Keratinocyte (primary cell): ENCODE measurements at regions not wholly inside any gene's neighbourhood (a gene's known extent, or its start where the extent isn't known, plus 50 kb on each side); places are given as distances from the start of the nearest gene placed in this dataset.

Source experiments
- DNase-seq: peaks from one replicate; pipeline ENCODE4 v3.0.0-alpha.2; 2011; ENCODE audit warnings: low read depth, missing footprints, low spot score
- FAIRE-seq: peaks from 2 replicates; lab custom pipeline; 2011; peaks lifted over from hg19 to GRCh38; lab: Jason Lieb, UNC
- H2AFZ ChIP-seq: 2 replicates; pipeline ENCODE4 v1.6.0; 2012; ENCODE audit warnings: low read length, control low read depth, inconsistent platforms; ENCODE audit not compliant: control insufficient read depth
- H3K27ac ChIP-seq: 2 replicates; pipeline ENCODE4 v1.5.1; 2011; ENCODE audit warnings: low read length; ENCODE audit not compliant: control insufficient read depth, insufficient read depth
- H3K27me3 ChIP-seq: 3 replicates; pipeline ENCODE4 v1.6.0; 2011; ENCODE audit warnings: low read length; ENCODE audit not compliant: control insufficient read depth, insufficient read depth; ENCODE audit errors: extremely low read depth
- H3K36me3 ChIP-seq, 2 experiments: 2 replicates in 1 of 2; 3 replicates in 1 of 2; pipeline ENCODE4 v1.5.1; 2011; ENCODE audit warnings: low read length in 2 of 2, mild to moderate bottlenecking in 1 of 2; ENCODE audit not compliant: control insufficient read depth in 2 of 2, insufficient read depth in 2 of 2; ENCODE audit errors: extremely low read depth in 1 of 2
- H3K4me1 ChIP-seq: 3 replicates; pipeline ENCODE4 v1.5.1; 2011; ENCODE audit warnings: low read length; ENCODE audit not compliant: control insufficient read depth, insufficient read depth; ENCODE audit errors: extremely low read depth
- H3K4me2 ChIP-seq: 3 replicates; pipeline ENCODE4 v1.6.0; 2011; ENCODE audit warnings: low read depth, low read length; ENCODE audit not compliant: control insufficient read depth, insufficient read depth; ENCODE audit errors: extremely low read depth
- H3K4me3 ChIP-seq, 3 experiments: fragments of 200-600 bp in 1 of 3; sonication (generic) in 1 of 3; 2 replicates in 2 of 3; 3 replicates in 1 of 3; pipeline ENCODE4 v1.5.1; 2011 to 2016; ENCODE audit warnings: low read length in 3 of 3, mild to moderate bottlenecking in 3 of 3, control low read depth in 2 of 3, inconsistent platforms in 1 of 3, low read depth in 1 of 3, mixed read lengths in 1 of 3, mixed run types in 1 of 3, moderate library complexity in 1 of 3; ENCODE audit not compliant: control insufficient read depth in 2 of 3, insufficient read depth in 2 of 3; ENCODE audit errors: extremely low read depth in 1 of 3
- H3K79me2 ChIP-seq: 2 replicates; pipeline ENCODE4 v1.6.0; 2012; ENCODE audit warnings: low read length; ENCODE audit not compliant: control insufficient read depth, insufficient read depth
- H3K9ac ChIP-seq: 3 replicates; pipeline ENCODE4 v1.6.0; 2011; ENCODE audit warnings: low read length; ENCODE audit not compliant: control insufficient read depth, insufficient read depth; ENCODE audit errors: extremely low read depth
- H3K9me1 ChIP-seq: 3 replicates; pipeline ENCODE4 v1.6.0; 2011; ENCODE audit warnings: low read length; ENCODE audit not compliant: control insufficient read depth, insufficient read depth; ENCODE audit errors: extremely low read depth
- H3K9me3 ChIP-seq: 2 replicates; pipeline ENCODE4 v1.5.1; 2012; ENCODE audit warnings: low read depth, low read length; ENCODE audit not compliant: control insufficient read depth
- H4K20me1 ChIP-seq: 3 replicates; pipeline ENCODE4 v1.6.0; 2011; ENCODE audit warnings: low read length; ENCODE audit not compliant: control insufficient read depth, insufficient read depth; ENCODE audit errors: extremely low read depth
- EZH2 ChIP-seq: IDR thresholded peaks from one replicate; pipeline ENCODE4 v1.6.1; 2012; ENCODE audit warnings: inconsistent platforms, mild to moderate bottlenecking, low read length, moderate library complexity
- dilution Hi-C: fragments of 300-500 bp; cut with MboI; formaldehyde crosslinking; loops from one replicate; pipeline ENCODE4 v1.7.0; 2020; ENCODE audit warnings: low sequenced_read_pairs; ENCODE audit not compliant: extremely low pct_ligation_motif_present
- TF ChIP-seq, protein P1 (sequence below), 3 experiments: IDR thresholded peaks in 1 of 3; conservative IDR thresholded peaks in 1 of 3; optimal IDR thresholded peaks in 1 of 3; 2 replicates in 2 of 3; 3 replicates in 1 of 3; pipeline versions ENCODE3 to v1.5.1; 2011; ENCODE audit warnings: low read length in 3 of 3, mild to moderate bottlenecking in 3 of 3, moderate library complexity in 2 of 3, control low read depth in 1 of 3, inconsistent platforms in 1 of 3; ENCODE audit not compliant: insufficient read depth in 2 of 3; ENCODE audit errors: extremely low read depth in 1 of 3

DNA sequence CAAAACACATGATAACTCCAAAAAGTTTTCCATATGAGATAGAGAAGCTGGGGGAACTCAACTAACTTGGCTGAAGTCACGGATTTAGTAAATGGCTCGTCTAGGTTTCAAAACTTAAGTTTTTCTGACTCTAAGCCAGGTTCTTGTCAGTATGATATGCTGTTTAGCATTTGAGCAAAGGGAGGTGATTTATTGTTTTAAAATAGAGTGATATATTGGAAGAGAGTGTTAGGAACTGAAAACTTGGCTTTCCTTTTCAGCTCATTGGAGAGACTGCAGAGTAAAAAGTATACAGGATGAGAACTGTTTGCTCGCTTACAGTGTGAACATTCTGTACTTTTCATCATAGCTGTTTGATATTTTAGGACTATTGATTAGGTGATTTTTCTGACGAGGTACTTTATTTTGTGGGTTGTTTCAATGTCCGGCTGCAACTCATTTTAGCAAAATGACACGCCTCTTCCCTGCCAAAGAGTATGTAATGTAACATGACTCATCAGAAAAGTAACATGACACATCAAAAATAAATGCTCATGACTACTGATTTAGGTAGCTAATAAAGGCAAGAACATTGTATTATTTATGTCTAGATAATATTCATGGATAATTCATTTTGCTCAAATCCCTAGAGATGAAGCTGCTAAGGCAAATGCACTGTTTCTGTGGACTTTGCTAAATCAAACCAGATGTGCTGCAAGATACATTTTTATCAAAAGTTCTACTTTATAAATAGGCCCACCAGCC lies 355.1 kb downstream of the GPATCH2 start:
- peak; percentile 75 for FAIRE-seq
- Histone ChIP-seq H3K4me1 (peaks cover 17% of the 10 kb centered on the region), H3K27ac (peak overlapping the region; percentile 75)

DNA sequence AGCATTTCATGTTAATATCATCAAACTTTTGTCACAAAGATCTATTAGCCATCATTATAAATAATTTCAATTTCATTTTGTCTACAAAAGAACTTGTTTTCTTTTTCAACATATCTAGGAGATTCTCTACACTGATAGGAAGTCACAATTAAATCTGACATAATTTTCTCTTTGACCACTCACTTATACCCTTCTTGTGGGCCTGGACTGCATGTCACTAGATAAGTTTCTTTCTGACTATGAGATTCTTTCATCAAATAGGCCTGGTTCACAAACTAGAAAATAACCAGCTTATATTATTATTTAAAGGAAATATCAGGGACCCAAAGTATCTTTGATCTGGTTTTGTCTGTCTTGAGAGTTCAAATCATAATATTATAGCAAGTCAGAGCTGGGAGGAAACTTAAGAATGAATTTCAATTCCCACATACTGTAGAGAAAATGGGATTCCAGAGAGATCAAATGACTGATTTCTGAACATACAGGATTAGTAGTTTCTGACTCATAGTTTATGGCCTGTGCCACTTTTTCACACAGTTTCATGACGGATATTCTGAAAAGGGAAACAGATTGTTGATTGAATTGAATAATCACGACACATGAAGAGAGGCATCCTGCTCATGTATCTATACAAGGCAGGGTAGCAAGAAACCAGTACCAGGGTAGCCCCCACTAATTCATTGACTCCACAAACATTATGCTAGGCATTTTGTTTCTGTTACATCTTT lies 355.8 kb downstream of the GPATCH2 start:
- Histone ChIP-seq H3K4me2 (peak overlapping the region; percentile 76), H3K9ac (peak overlapping the region; percentile 26), H3K27me3 (no peaks in the 10 kb centered on the region), H3K27ac (peak overlapping the region; percentile 75), H3K79me2 (no peaks in the 10 kb centered on the region), H3K9me3 (no peaks in the 10 kb centered on the region), H4K20me1 (no peaks in the 10 kb centered on the region), H3K4me3 (peak overlapping the region in 2 of 3 experiments; percentile 41 to 43), H3K9me1 (no peaks in the 10 kb centered on the region), H3K36me3 (no peaks in the 10 kb centered on the region), H3K4me1 (peaks cover 17% of the 10 kb centered on the region), H2AFZ (peak overlapping the region; percentile 51)
- TF ChIP-seq, protein P1, sequence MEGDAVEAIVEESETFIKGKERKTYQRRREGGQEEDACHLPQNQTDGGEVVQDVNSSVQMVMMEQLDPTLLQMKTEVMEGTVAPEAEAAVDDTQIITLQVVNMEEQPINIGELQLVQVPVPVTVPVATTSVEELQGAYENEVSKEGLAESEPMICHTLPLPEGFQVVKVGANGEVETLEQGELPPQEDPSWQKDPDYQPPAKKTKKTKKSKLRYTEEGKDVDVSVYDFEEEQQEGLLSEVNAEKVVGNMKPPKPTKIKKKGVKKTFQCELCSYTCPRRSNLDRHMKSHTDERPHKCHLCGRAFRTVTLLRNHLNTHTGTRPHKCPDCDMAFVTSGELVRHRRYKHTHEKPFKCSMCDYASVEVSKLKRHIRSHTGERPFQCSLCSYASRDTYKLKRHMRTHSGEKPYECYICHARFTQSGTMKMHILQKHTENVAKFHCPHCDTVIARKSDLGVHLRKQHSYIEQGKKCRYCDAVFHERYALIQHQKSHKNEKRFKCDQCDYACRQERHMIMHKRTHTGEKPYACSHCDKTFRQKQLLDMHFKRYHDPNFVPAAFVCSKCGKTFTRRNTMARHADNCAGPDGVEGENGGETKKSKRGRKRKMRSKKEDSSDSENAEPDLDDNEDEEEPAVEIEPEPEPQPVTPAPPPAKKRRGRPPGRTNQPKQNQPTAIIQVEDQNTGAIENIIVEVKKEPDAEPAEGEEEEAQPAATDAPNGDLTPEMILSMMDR (optimal IDR thresholded peaks at IDR 0.05 in 1 of 3, IDR thresholded peaks at IDR 0.05 in 1 of 3, conservative IDR thresholded peaks at IDR 0.05 in 1 of 3; ENCODE audit: extremely low read depth in 1 of 3, insufficient read depth in 2 of 3, low read length in 3 of 3): no peak
- TF ChIP-seq EZH2: no peak
- FAIRE-seq: no peak
- peak; percentile 9 for DNase-seq
- dilution Hi-C loops: no loop called here

More for the DNA sequence above, 355.1 kb downstream of the GPATCH2 start:
- Histone ChIP-seq H3K27me3 (no peaks in the 10 kb centered on the region), H3K79me2 (no peaks in the 10 kb centered on the region), H4K20me1 (no peaks in the 10 kb centered on the region), H2AFZ (peak overlapping the region; percentile 51), H3K4me2 (peak overlapping the region; percentile 76), H3K4me3 (peak overlapping the region in 2 of 3 experiments; percentile 41 to 43), H3K9me3 (no peaks in the 10 kb centered on the region), H3K9ac (peak overlapping the region; percentile 26), H3K36me3 (no peaks in the 10 kb centered on the region), H3K9me1 (no peaks in the 10 kb centered on the region)
- TF ChIP-seq, protein P1 (optimal IDR thresholded peaks at IDR 0.05 in 1 of 3, IDR thresholded peaks at IDR 0.05 in 1 of 3, conservative IDR thresholded peaks at IDR 0.05 in 1 of 3; ENCODE audit: extremely low read depth in 1 of 3, insufficient read depth in 2 of 3, low read length in 3 of 3): no peak
- TF ChIP-seq EZH2: no peak
- peak; percentile 15 for DNase-seq
- dilution Hi-C loops: no loop called here
